ENCODE measurements at regions not wholly inside any gene's neighbourhood (a gene's known extent, or its start where the extent isn't known, plus 50 kb on each side); places are given as distances from the start of the nearest gene placed in this dataset.
"Not testable (repeated sequence)": the region's sequence is repeated elsewhere in the genome, so short reads cannot be mapped to it uniquely, and the experiment has no call there.

GRCh38 chr1:38500891-38501290 lies 358.7 kb downstream of the RRAGC start:
- DNase-seq (ENCODE audit: extremely low read depth, low read depth), result no peak

GRCh38 chr1:38500352-38500751 lies 359.2 kb downstream of the RRAGC start:
- no peak for DNase-seq (ENCODE audit: extremely low read depth, low read depth)
- H3K4me3 ChIP-seq (replicated peaks; ENCODE audit: low read depth, low read length), result no peak overlapping the region
- peak; percentile 33 for TF ChIP-seq CTCF (IDR thresholded peaks at IDR 0.05; ENCODE audit: low read depth, low read length, missing control alignments)

More at GRCh38 chr1:38500891-38501290, 358.7 kb downstream of the RRAGC start:
- TF ChIP-seq CTCF (IDR thresholded peaks at IDR 0.05; ENCODE audit: low read depth, low read length, missing control alignments), result no peak
- H3K4me3 ChIP-seq (replicated peaks; ENCODE audit: low read depth, low read length), result no peak overlapping the region

GRCh38 chr1:38498686-38499085 lies 360.9 kb downstream of the RRAGC start:
- no peak overlapping the region for H3K4me3 ChIP-seq (replicated peaks; ENCODE audit: low read depth, low read length)
- no peak for DNase-seq (ENCODE audit: extremely low read depth, low read depth)

GRCh38 chr1:38497921-38498656 lies 361.5 kb downstream of the RRAGC start:
- no peak for TF ChIP-seq CTCF (IDR thresholded peaks at IDR 0.05; ENCODE audit: low read depth, low read length, missing control alignments)
- no peak overlapping the region for H3K4me3 ChIP-seq (replicated peaks; ENCODE audit: low read depth, low read length)
- DNase-seq (ENCODE audit: extremely low read depth, low read depth), result no peak

More at GRCh38 chr1:38498686-38499085, 360.9 kb downstream of the RRAGC start:
- no peak for TF ChIP-seq CTCF (IDR thresholded peaks at IDR 0.05; ENCODE audit: low read depth, low read length, missing control alignments)

- DNase-seq (ENCODE audit: extremely low read depth, low read depth); H3K4me3 ChIP-seq (replicated peaks; ENCODE audit: low read depth, low read length): not testable (repeated sequence)
These were observed 366.3 kb downstream of the RRAGC start for GRCh38 chr1:38493306-38493705.

- H3K4me3 ChIP-seq (replicated peaks; ENCODE audit: low read depth, low read length), result no peak overlapping the region
- DNase-seq (ENCODE audit: extremely low read depth, low read depth), result peak; percentile 9
- peak; percentile 78 for TF ChIP-seq CTCF (IDR thresholded peaks at IDR 0.05; ENCODE audit: low read depth, low read length, missing control alignments)
These were observed 369.7 kb downstream of the RRAGC start for GRCh38 chr1:38489844-38490270.

- no peak overlapping the region for H3K4me3 ChIP-seq (replicated peaks; ENCODE audit: low read depth, low read length)
- no peak for TF ChIP-seq CTCF (IDR thresholded peaks at IDR 0.05; ENCODE audit: low read depth, low read length, missing control alignments)
- no peak for DNase-seq (ENCODE audit: extremely low read depth, low read depth)
These were observed 371.2 kb downstream of the RRAGC start for GRCh38 chr1:38488162-38488898.
